Activated naive CD4-positive, alpha-beta T cell treated with anti-CD3 and anti-CD28 coated beads, Interleukin-2, amount 50 U/mL, for 72 hours (primary cell): ENCODE measurements at regions not wholly inside any gene's neighbourhood (a gene's known extent, or its start where the extent isn't known, plus 50 kb on each side); places are given as distances from the start of the nearest gene placed in this dataset.
"Not testable (repeated sequence)": the region's sequence is repeated elsewhere in the genome, so short reads cannot be mapped to it uniquely, and the experiment has no call there.

Experiments
- ATAC-seq, 2 donors: fragments of 150-1000 bp; cut with Tn5 transposase; 2 replicates each; pipeline ENCODE4 v1.10.0; 2021; ENCODE audit warnings: mild to moderate bottlenecking in 2 of 2, moderate library complexity in 2 of 2
- DNase-seq, 2 donors: peaks; one replicate each; pipeline ENCODE4 v3.0.0; 2021 to 2022; ENCODE audit warnings: low spot score in 2 of 2
- H3K27ac Mint-ChIP-seq, 2 donors: one replicate each; pipeline ENCODE4 v1.8.0; 2022; ENCODE audit warnings: mild to moderate bottlenecking in 2 of 2, mixed read lengths in 2 of 2
- H3K36me3 Mint-ChIP-seq, 2 donors: one replicate each; pipeline ENCODE4 v1.8.0; 2022; ENCODE audit warnings: mixed read lengths in 2 of 2
- H3K9me3 Mint-ChIP-seq, 2 donors: one replicate each; pipeline ENCODE4 v1.8.0; 2022; ENCODE audit warnings: mixed read lengths in 2 of 2

DNA sequence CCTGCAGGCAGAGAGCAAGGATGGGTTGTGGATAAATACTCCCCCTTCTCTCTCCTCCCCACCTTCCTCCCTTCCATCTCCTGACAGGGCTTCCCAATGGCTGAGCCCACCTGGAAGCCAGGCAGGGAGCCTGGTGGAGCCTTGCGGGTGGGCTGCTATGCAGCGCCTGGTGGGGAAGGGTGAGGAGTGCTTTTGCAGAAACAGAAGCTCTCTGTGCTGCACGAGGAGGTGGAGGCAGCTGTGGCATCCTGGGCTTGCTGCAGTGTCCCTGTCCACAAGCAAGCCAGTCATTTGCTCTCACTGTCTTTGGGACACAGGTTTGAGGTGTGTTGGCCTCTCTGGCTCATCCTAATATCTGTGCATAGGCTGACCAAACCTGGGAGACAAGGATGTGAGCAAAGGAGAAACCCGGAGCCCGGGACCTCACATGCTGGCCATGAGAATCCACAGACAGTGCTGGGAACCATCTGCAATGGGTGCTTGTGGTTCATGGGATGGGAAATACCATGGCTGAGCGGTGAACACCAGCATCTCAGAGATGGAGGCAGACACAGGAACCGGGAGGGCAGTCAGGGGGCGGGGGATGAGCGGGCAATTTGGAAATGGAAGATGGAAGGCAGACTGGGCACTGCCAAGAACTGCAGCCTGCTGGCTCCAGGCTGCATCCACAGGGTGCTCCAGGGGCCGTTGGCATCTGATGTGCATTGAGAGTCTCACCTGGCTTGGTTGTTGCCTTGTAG, 364.2 kb downstream of the GLRX3 start:
- DNase-seq, result no peak
- Mint-ChIP-seq H3K36me3 (peaks cover 0 to 4% of the 10 kb centered on the region in 2 donors), H3K27ac (no peak overlapping the region), H3K9me3 (peaks cover 0 to 4% of the 10 kb centered on the region in 2 donors)
- no peak for ATAC-seq

GRCh38 chr10:130507461-130507860, 371.3 kb downstream of the GLRX3 start:
- H3K36me3 Mint-ChIP-seq, result peaks cover 0 to 4% of the 10 kb centered on the region in 2 donors
- no peak overlapping the region for H3K27ac Mint-ChIP-seq
- peaks cover 0 to 4% of the 10 kb centered on the region in 2 donors for H3K9me3 Mint-ChIP-seq
- ATAC-seq, result no peak
- no peak for DNase-seq

DNA sequence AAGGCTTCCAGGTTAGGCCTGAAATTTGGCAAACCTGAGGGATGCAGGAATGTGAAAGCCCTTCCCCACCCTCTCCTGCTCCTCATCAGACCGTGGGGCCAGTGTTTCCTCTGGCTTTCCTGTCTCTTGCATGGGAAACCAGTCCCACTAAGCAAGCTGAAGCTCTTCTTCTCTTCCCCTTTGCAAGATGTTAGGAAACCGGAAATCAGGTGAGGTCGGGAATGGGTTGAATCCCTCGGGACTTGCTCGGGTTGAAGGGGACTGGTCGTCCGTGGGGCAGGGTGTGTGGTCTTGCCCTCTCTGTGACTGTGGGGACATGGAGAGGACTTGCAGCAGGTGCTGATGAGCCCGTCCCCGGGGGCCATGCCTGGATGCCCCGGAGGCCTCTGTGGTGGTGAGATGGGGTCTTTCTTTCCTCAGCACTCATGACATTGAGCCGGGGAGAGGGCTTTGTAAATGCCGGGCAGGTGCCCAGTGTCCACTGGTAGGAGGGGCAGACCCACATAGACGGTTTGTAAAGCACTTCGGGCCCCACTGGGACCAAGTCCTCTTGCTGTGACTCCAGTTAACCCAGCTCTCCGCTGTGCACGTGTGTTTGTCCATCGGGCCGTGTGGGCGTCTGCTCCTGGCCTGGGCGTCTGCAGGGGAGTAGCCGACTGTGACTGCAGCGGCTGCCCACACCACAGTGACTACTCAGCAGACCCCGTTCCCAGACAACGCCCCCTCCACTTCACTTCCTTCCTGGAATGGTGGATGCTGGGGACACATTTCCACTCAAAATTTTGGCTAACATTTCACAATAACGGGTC, 373.9 kb downstream of the GLRX3 start:
- no peak overlapping the region for H3K27ac Mint-ChIP-seq
- H3K36me3 Mint-ChIP-seq, result no peaks in the 10 kb centered on the region
- DNase-seq (no peak), ATAC-seq (no peak)
- H3K9me3 Mint-ChIP-seq, result no peaks in the 10 kb centered on the region

GRCh38 chr10:130510755-130511154, 374.6 kb downstream of the GLRX3 start:
- Mint-ChIP-seq H3K36me3 (no peaks in the 10 kb centered on the region), H3K9me3 (no peaks in the 10 kb centered on the region), H3K27ac (no peak overlapping the region)
- ATAC-seq (no peak), DNase-seq (no peak)

DNA sequence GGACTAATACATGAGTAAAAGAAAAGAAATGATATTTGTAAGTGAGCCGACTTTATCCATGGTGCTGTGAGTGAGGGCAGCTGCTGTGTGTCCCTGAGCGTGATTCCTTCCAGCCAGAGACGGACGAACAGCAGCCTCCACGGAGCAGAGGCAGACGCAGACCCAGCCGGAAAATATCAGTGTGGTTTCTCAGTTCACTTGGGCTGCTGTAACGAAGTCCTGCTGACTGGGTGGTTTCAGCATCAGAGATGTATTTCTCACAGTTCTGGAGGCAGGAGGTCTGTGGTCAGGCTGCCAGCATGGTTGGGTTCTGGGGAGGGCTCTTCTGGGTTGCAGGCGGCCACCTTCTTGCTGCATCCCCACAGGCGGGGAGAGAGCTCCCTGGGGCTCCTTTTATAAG, 375.6 kb downstream of the GLRX3 start:
- H3K36me3 Mint-ChIP-seq, result no peaks in the 10 kb centered on the region
- H3K27ac Mint-ChIP-seq, result no peak overlapping the region
- no peak for DNase-seq
- no peak for ATAC-seq
- H3K9me3 Mint-ChIP-seq, result no peaks in the 10 kb centered on the region

DNA sequence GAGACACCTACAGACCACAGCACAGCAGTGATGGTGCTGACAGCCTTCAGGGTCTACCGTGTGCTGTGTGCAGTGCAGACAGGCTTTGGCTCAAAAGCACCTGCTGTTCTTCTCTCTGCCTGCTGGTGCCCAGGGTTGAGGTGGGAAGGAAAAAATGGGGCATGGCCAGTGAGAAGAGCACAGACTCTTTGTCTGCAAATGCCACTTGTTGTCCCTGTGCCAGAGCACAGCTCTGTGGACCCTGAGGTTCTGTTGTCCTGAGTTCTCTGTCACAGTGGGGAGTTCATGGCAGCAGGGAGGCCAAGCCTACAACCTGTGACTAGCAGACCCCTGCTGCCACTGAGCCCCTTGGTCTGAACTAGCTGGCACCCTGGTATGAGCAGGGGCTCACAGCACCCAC, 376.7 kb downstream of the GLRX3 start:
- Mint-ChIP-seq H3K36me3 (no peaks in the 10 kb centered on the region), H3K27ac (no peak overlapping the region), H3K9me3 (no peaks in the 10 kb centered on the region)
- ATAC-seq (no peak), DNase-seq (no peak)

- DNase-seq (no peak), ATAC-seq (no peak)
- Mint-ChIP-seq H3K9me3 (no peaks in the 10 kb centered on the region), H3K36me3 (no peaks in the 10 kb centered on the region), H3K27ac (no peak overlapping the region)
These were observed 377.7 kb downstream of the GLRX3 start for GRCh38 chr10:130513686-130514476.

DNA sequence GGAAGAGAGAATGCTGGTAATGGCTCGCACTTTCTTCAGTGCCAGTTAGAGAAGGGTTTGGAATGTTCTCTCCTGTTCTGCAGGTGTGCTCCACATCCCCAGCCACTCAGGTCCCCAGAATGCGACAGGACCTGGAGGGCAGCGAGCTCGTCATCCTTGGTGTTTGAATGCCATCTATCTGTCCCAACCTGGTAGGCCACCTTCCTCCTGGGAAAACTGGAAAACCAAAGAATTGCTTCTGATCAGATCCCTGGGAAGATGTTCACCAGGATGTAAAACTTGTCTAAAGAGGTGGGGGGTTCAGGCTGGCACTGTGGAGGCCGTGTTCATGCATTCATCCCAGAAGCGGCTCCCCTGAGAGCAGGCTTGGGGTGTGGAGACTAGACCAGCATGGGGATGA, 379.5 kb downstream of the GLRX3 start:
- peaks cover 4 to 5% of the 10 kb centered on the region in 2 donors for H3K36me3 Mint-ChIP-seq
- ATAC-seq, result no peak
- H3K27ac Mint-ChIP-seq, result no peak overlapping the region
- DNase-seq, result no peak
- H3K9me3 Mint-ChIP-seq, result peaks cover 0 to 8% of the 10 kb centered on the region in 2 donors

GRCh38 chr10:130516141-130516735, 380.0 kb downstream of the GLRX3 start:
- no peak overlapping the region for H3K27ac Mint-ChIP-seq
- DNase-seq (no peak), ATAC-seq (no peak)
- peaks cover 4 to 5% of the 10 kb centered on the region in 2 donors for H3K36me3 Mint-ChIP-seq
- H3K9me3 Mint-ChIP-seq, result peaks cover 0 to 8% of the 10 kb centered on the region in 2 donors

DNA sequence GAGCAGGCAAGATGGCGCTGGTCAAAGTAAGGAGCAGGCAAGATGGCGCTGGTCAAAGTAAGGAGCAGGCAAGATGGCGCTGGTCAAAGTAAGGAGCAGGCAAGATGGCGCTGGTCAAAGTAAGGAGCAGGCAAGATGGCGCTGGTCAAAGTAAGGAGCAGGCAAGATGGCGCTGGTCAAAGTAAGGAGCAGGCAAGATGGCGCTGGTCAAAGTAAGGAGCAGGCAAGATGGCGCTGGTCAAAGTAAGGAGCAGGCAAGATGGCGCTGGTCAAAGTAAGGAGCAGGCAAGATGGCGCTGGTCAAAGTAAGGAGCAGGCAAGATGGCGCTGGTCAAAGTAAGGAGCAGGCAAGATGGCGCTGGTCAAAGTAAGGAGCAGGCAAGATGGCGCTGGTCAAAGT, 382.7 kb downstream of the GLRX3 start:
- H3K9me3 Mint-ChIP-seq, H3K36me3 Mint-ChIP-seq, DNase-seq, ATAC-seq, H3K27ac Mint-ChIP-seq: not testable (repeated sequence)

DNA sequence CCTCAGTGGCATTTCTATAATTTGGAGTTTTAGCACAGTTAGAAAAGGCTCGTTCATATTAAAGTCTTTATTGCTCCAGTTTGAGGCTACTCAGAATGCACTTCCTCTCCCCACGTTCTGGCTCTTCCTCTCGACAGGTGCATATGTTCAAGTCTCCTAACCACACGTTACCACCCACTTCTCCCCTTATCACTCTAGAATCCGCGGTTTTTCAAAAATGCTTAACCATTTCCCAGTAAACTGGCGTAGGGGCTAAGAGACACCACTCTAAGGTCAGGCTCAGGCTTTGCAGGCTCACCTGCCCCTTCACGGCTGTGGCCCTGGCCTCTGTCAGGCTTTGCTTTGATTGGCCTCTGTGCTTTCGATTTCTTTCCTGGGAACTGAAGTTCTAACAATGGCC, 383.6 kb downstream of the GLRX3 start:
- DNase-seq, result no peak
- no peak overlapping the region for H3K27ac Mint-ChIP-seq
- ATAC-seq, result no peak
- H3K9me3 Mint-ChIP-seq, result peaks cover 0 to 8% of the 10 kb centered on the region in 2 donors
- peaks cover 4 to 5% of the 10 kb centered on the region in 2 donors for H3K36me3 Mint-ChIP-seq

DNA sequence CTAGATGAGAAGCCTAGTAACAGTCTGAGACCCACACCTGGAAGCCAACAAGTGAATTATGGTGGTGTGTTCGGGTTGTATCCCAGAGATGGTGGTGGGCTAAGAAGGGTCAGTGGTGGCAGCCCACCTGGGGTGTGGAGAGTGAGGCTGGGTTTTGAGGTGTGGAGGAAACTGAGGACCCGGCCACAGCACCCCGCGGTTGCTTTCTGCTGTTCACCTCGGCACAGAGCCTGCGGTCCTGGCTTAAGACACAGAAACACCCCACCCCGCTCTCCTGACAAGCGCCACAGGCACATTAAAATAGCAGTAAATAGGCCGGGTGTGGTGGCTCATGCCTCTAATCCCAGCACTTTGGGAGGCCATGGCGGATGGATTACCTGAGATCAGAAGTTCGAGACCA, 395.1 kb downstream of the GLRX3 start:
- no peaks in the 10 kb centered on the region for H3K36me3 Mint-ChIP-seq
- no peak overlapping the region for H3K27ac Mint-ChIP-seq
- H3K9me3 Mint-ChIP-seq, result peaks cover 2 to 7% of the 10 kb centered on the region in 2 donors
- ATAC-seq (no peak), DNase-seq (no peak)

GRCh38 chr10:130541090-130541489, 404.9 kb downstream of the GLRX3 start:
- no peaks in the 10 kb centered on the region for H3K36me3 Mint-ChIP-seq
- peaks cover 3 to 5% of the 10 kb centered on the region in 2 donors for H3K9me3 Mint-ChIP-seq
- H3K27ac Mint-ChIP-seq, result no peak overlapping the region
- DNase-seq (no peak), ATAC-seq (no peak)

DNA sequence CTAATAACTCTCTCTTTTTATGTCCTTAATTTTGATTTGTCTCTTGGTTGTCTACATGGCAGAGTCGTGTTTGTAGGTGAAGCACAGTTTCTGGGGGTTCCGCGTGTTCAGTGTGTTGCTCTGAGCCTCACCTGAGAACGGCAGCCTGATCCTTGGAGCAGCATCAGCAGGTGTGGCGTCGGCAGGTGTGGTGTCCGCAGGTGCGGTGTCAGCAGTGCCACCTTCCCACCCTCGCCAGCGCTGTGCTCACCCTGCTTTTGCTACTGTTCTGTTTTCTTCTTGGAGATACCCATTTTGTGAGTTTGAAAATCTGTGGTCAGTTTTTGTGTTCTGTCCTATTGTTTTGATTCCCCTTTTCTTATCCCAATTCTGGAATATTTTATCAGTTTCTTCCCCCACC, 406.6 kb downstream of the GLRX3 start:
- Mint-ChIP-seq H3K27ac (no peak overlapping the region), H3K36me3 (no peaks in the 10 kb centered on the region), H3K9me3 (no peaks in the 10 kb centered on the region)
- no peak for ATAC-seq
- DNase-seq, result no peak

- Mint-ChIP-seq H3K9me3 (no peaks in the 10 kb centered on the region), H3K36me3 (no peaks in the 10 kb centered on the region), H3K27ac (no peak overlapping the region)
- no peak for DNase-seq
- ATAC-seq, result no peak
These were observed 407.6 kb downstream of the GLRX3 start for GRCh38 chr10:130543794-130544193.

GRCh38 chr10:130545122-130545521, 408.9 kb downstream of the GLRX3 start:
- no peaks in the 10 kb centered on the region for H3K36me3 Mint-ChIP-seq
- ATAC-seq, result no peak
- no peaks in the 10 kb centered on the region for H3K9me3 Mint-ChIP-seq
- no peak for DNase-seq
- H3K27ac Mint-ChIP-seq, result no peak overlapping the region

- DNase-seq (no peak), ATAC-seq (no peak)
- Mint-ChIP-seq H3K9me3 (no peaks in the 10 kb centered on the region), H3K27ac (no peak overlapping the region), H3K36me3 (no peaks in the 10 kb centered on the region)
These were observed 409.5 kb downstream of the GLRX3 start for GRCh38 chr10:130545697-130546096.
